Smooth muscle cell (in vitro differentiated cells): ENCODE measurements at regions not wholly inside any gene's neighbourhood (a gene's known extent, or its start where the extent isn't known, plus 50 kb on each side); places are given as distances from the start of the nearest gene placed in this dataset.

Experiments used
- DNase-seq: peaks from one replicate; lab custom pipeline; 2025; ENCODE audit not compliant: unreplicated experiment; lab: John Stamatoyannopoulos, UW
- H2AFZ ChIP-seq: fragments of 200-600 bp; sonication (generic); 2 replicates; pipeline ENCODE4 v1.6.0; 2016; ENCODE audit warnings: antibody characterized with exemption, low read depth, mild to moderate bottlenecking
- H3F3A ChIP-seq: fragments of 200-600 bp; sonication (generic); 2 replicates; pipeline ENCODE4 v1.6.0; 2017; ENCODE audit warnings: antibody characterized with exemption, low read depth
- H3K27ac ChIP-seq: fragments of 200-600 bp; sonication (generic); 2 replicates; pipeline ENCODE4 v1.5.1; 2016; ENCODE audit warnings: low read depth, mild to moderate bottlenecking
- H3K27me3 ChIP-seq: fragments of 200-600 bp; sonication (generic); 2 replicates; pipeline ENCODE4 v1.6.1; 2016; ENCODE audit warnings: low read depth, mild to moderate bottlenecking
- H3K36me3 ChIP-seq: fragments of 200-600 bp; sonication (generic); 2 replicates; pipeline ENCODE4 v1.5.1; 2016; ENCODE audit warnings: low read depth
- H3K4me1 ChIP-seq: fragments of 200-600 bp; sonication (generic); 2 replicates; pipeline ENCODE4 v1.5.1; 2016; ENCODE audit warnings: low read depth
- H3K4me2 ChIP-seq: fragments of 200-600 bp; sonication (generic); 2 replicates; pipeline ENCODE4 v1.6.0; 2016; ENCODE audit warnings: mild to moderate bottlenecking
- H3K4me3 ChIP-seq: fragments of 200-600 bp; sonication (generic); 2 replicates; pipeline ENCODE4 v1.5.1; 2016; ENCODE audit warnings: mild to moderate bottlenecking
- H3K79me2 ChIP-seq: fragments of 200-600 bp; sonication (generic); 2 replicates; pipeline ENCODE4 v1.6.0; 2016; ENCODE audit warnings: low read depth, mild to moderate bottlenecking
- H3K9ac ChIP-seq: fragments of 200-600 bp; sonication (generic); 2 replicates; pipeline ENCODE4 v1.6.0; 2016; ENCODE audit warnings: low read depth
- H3K9me3 ChIP-seq: fragments of 200-600 bp; sonication (generic); replicated peaks from 2 replicates; pipeline ENCODE4 v1.5.1; 2016; ENCODE audit warnings: low read depth
- H4K20me1 ChIP-seq: fragments of 200-600 bp; sonication (generic); 2 replicates; pipeline ENCODE4 v1.6.0; 2016; ENCODE audit warnings: low read depth
- WGBS: methylation state at CpG from one replicate; pipeline ENCODE4 v1.1.7; 2016; ENCODE audit warnings: low lambda C conversion rate; 5-methylcytosine and 5-hydroxymethylcytosine counted together
- TF ChIP-seq, protein P1 (sequence below): fragments of 200-600 bp; sonication (generic); IDR thresholded peaks from 2 replicates; pipeline ENCODE4 v1.5.1; 2017; ENCODE audit warnings: borderline replicate concordance, mild to moderate bottlenecking, antibody characterized with exemption; ENCODE audit not compliant: insufficient read depth, poor library complexity, severe bottlenecking

DNA sequence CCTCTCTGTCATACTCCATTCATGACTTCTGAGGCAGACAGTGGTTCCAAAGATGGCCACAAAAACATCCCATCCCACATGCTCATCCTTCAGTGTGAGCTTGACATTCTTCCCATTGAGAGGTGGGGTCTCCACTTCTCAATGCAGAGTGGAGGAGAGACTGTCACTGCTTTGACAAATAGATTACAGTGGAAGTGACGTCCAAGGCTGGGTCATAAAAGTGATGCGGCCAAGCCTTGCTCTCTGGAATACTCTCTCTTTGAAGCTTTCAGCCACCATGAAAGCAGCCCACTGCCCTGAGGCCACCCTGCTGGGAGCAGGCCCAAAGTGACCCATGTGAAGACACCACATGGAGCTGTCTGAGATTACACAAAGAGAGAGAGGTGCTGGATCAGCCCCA, 59.0 kb upstream of the DNAH5 start:
- Histone ChIP-seq H3K36me3 (no peaks in the 10 kb centered on the region), H3K27me3 (no peaks in the 10 kb centered on the region), H3F3A (no peaks in the 10 kb centered on the region), H3K4me1 (no peaks in the 10 kb centered on the region), H2AFZ (no peak overlapping the region), H3K4me3 (no peak overlapping the region), H3K9me3 (no peaks in the 10 kb centered on the region), H3K27ac (no peak overlapping the region), H3K79me2 (no peaks in the 10 kb centered on the region), H3K4me2 (no peak overlapping the region), H3K9ac (no peak overlapping the region), H4K20me1 (no peaks in the 10 kb centered on the region)
- WGBS: 85% methylated on average over 2 of the region's 2 CpGs
- DNase-seq: no peak
- TF ChIP-seq, protein P1, sequence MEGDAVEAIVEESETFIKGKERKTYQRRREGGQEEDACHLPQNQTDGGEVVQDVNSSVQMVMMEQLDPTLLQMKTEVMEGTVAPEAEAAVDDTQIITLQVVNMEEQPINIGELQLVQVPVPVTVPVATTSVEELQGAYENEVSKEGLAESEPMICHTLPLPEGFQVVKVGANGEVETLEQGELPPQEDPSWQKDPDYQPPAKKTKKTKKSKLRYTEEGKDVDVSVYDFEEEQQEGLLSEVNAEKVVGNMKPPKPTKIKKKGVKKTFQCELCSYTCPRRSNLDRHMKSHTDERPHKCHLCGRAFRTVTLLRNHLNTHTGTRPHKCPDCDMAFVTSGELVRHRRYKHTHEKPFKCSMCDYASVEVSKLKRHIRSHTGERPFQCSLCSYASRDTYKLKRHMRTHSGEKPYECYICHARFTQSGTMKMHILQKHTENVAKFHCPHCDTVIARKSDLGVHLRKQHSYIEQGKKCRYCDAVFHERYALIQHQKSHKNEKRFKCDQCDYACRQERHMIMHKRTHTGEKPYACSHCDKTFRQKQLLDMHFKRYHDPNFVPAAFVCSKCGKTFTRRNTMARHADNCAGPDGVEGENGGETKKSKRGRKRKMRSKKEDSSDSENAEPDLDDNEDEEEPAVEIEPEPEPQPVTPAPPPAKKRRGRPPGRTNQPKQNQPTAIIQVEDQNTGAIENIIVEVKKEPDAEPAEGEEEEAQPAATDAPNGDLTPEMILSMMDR: no peak

DNA sequence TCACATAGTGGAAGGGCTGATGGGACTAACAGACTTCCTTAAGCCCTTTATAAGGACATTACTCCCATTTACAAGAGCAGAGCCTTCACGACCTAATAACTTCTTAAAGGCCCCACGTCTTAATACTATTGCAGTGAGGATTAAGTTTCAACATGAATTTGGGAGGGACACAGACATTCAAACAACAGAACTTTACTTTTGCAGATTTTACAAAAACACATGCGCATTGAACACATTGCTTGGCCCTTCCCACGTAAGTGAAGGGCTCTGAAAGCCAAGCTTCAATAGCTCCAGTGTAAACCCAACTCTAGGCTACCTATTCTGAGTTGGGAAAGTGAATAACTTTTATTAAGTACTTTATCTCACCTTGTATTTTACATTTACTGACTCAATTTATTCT, 53.8 kb upstream of the DNAH5 start:
- Histone ChIP-seq H3K27ac (no peak overlapping the region), H3K36me3 (no peaks in the 10 kb centered on the region), H3K4me1 (no peaks in the 10 kb centered on the region), H3K4me2 (no peak overlapping the region), H3K4me3 (no peak overlapping the region), H3K9ac (no peak overlapping the region), H2AFZ (no peak overlapping the region), H3K79me2 (no peaks in the 10 kb centered on the region), H4K20me1 (no peaks in the 10 kb centered on the region), H3F3A (no peaks in the 10 kb centered on the region), H3K9me3 (no peaks in the 10 kb centered on the region), H3K27me3 (no peaks in the 10 kb centered on the region)
- DNase-seq: no peak
- 71% methylated on average over 4 of the region's 4 CpGs for WGBS
- TF ChIP-seq, protein P1: no peak

DNA sequence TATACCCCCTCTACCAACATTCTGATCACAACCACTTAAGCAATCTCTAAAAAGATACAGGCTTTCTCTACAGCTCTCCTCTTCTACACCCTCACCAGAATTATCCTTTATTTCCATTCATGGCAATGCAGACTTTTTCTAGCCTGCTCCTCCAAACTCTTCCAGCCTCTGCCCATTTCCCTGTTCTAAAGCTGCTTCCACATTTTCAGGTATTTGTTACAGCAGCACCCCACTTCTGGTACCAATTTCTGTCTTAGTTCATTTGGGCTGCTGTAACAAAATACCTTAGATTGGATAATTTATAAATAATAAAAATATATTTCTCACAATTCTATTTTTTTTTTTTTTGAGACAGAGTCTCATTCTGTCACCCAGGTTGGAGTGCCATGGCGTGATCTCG, 53.0 kb upstream of the DNAH5 start:
- Histone ChIP-seq H4K20me1 (no peaks in the 10 kb centered on the region), H3K4me2 (no peak overlapping the region), H3K4me3 (no peak overlapping the region), H3K36me3 (no peaks in the 10 kb centered on the region), H2AFZ (no peak overlapping the region), H3K9me3 (no peaks in the 10 kb centered on the region), H3K27me3 (no peaks in the 10 kb centered on the region), H3K79me2 (no peaks in the 10 kb centered on the region), H3K27ac (no peak overlapping the region), H3F3A (no peaks in the 10 kb centered on the region), H3K4me1 (no peaks in the 10 kb centered on the region), H3K9ac (no peak overlapping the region)
- TF ChIP-seq, protein P1: no peak
- 93% methylated on average over 2 of the region's 2 CpGs for WGBS
- DNase-seq: no peak

DNA sequence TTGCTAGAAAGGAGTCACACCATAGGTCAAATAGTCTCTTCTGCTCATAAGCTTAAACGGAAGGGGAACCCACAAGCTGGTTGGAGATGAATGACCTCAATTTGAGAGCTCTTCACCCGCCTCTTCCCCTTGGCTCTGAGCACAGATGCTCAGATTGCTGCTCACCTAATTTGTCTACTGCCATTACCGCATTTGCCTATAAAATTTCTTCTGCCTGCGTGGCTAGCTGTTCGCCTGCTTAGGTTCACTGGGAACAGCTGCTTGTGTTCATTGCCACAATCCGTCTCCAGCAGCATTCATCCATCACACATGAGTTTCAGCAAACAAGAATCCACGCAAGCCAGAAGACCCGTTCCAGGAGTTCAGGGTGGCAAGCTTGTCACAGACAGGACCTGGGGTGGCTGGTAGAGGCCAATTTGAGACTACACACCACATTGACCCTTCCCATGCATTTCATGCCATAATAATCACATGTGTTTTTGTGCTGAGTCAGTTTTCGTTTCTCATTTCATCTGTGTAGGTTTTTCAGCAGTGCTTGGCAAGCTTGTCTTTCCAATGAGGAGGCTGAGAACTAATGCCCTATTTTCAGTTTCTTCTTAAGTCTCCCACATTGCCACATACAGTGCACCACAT, 50.2 kb upstream of the DNAH5 start:
- H3K9ac ChIP-seq: no peak overlapping the region

More for the DNA sequence above, 50.2 kb upstream of the DNAH5 start:
- Histone ChIP-seq H3K9me3 (no peaks in the 10 kb centered on the region), H3K4me3 (no peak overlapping the region), H2AFZ (no peak overlapping the region), H3F3A (no peaks in the 10 kb centered on the region), H3K36me3 (no peaks in the 10 kb centered on the region), H4K20me1 (no peaks in the 10 kb centered on the region), H3K4me1 (no peaks in the 10 kb centered on the region), H3K27ac (no peak overlapping the region), H3K4me2 (no peak overlapping the region), H3K79me2 (no peaks in the 10 kb centered on the region), H3K27me3 (no peaks in the 10 kb centered on the region)
- no peak for DNase-seq
- TF ChIP-seq, protein P1: no peak
- WGBS: 80% methylated on average over 9 of the region's 9 CpGs
